A549 (cell line): ENCODE measurements at regions not wholly inside any gene's neighbourhood (a gene's known extent, or its start where the extent isn't known, plus 50 kb on each side); places are given as distances from the start of the nearest gene placed in this dataset.

Experiments used
- ATAC-seq, 2 experiments: fragments of 200-7000 bp in 1 of 2; fragments of >200 bp in 1 of 2; cut with Nextera tagmentation in 1 of 2; cut with Tn5 transposase in 1 of 2; 3 replicates each; pipeline versions ENCODE4 v1.8.0 to v1.9.1; 2018 to 2020; ENCODE audit warnings: mild to moderate bottlenecking in 1 of 2, moderate library complexity in 1 of 2
- CTCF ChIA-PET: fragments of 300-600 bp; sonication (Branson Sonifier 250); formaldehyde crosslinking; extraction: SDS; loops from one replicate; lab custom pipeline; 2021; ENCODE audit warnings: antibody characterized with exemption, inconsistent platforms; lab: Yijun Ruan, JAX
- POLR2A ChIA-PET: fragments of 350-600 bp; formaldehyde crosslinking; extraction: SDS; loops from one replicate; lab custom pipeline; 2021; ENCODE audit warnings: antibody characterized with exemption, inconsistent platforms; lab: Yijun Ruan, JAX
- DNase-seq, 2 experiments: peaks; one replicate each; pipeline versions ENCODE4 v3.0.0 to v3.0.0-alpha.2; 2011 to 2016; ENCODE audit warnings: low read depth in 1 of 2, low spot score in 1 of 2
- FAIRE-seq: peaks from 2 replicates; lab custom pipeline; 2011; peaks lifted over from hg19 to GRCh38; lab: Jason Lieb, UNC
- H3K27ac ChIP-seq, 2 experiments: fragments of >200 bp; sonication (Bioruptor Twin); formaldehyde crosslinking; 3 replicates each; pipeline ENCODE4 v1.5.1; 2016 to 2017
- H3K4me1 ChIP-seq: fragments of >200 bp; sonication (Bioruptor Twin); formaldehyde crosslinking; 3 replicates; pipeline ENCODE4 v1.6.1; 2016
- H3K4me2 ChIP-seq: fragments of >200 bp; sonication (Bioruptor Twin); formaldehyde crosslinking; 3 replicates; pipeline ENCODE4 v1.6.1; 2016
- H3K4me3 ChIP-seq: fragments of >200 bp; sonication (Bioruptor Twin); formaldehyde crosslinking; 3 replicates; pipeline ENCODE4 v1.5.1; 2016
- H3K9me3 ChIP-seq: fragments of >200 bp; sonication (Bioruptor Twin); formaldehyde crosslinking; 3 replicates; pipeline ENCODE4 v1.6.1; 2016
- ATOH8 ChIP-seq: fragments of 250-450 bp; sonication (Bioruptor Pico); IDR thresholded peaks from 2 replicates; pipeline ENCODE4 v1.5.0; 2020; ENCODE audit warnings: low read depth, mild to moderate bottlenecking, moderate library complexity
- CBX2 ChIP-seq: fragments of 200-600 bp; sonication (generic); IDR thresholded peaks from 2 replicates; pipeline ENCODE4 v1.6.1; 2016; ENCODE audit warnings: low read depth, mild to moderate bottlenecking, borderline replicate concordance
- CHD2 ChIP-seq: fragments of 150-350 bp; IDR thresholded peaks from 2 replicates; pipeline ENCODE4 v1.6.1; 2014; ENCODE audit warnings: low read length; ENCODE audit not compliant: partially characterized antibody
- EP300 ChIP-seq, 2 experiments: fragments of >200 bp; sonication (Bioruptor Twin); formaldehyde crosslinking; IDR thresholded peaks; 2 replicates in 1 of 2; 3 replicates in 1 of 2; pipeline ENCODE4 v1.6.1; 2016 to 2017
- FOSB ChIP-seq: fragments of 250-450 bp; sonication (Bioruptor Pico); IDR thresholded peaks from 2 replicates; pipeline ENCODE4 v1.5.0; 2020; ENCODE audit warnings: mild to moderate bottlenecking, moderate library complexity
- HDAC2 ChIP-seq: fragments of 200-600 bp; sonication (generic); IDR thresholded peaks from 2 replicates; pipeline ENCODE4 v1.6.1; 2016
- HEYL ChIP-seq: fragments of 250-450 bp; sonication (Bioruptor Pico); IDR thresholded peaks from 2 replicates; pipeline ENCODE4 v1.8.0; 2021; ENCODE audit warnings: mild to moderate bottlenecking, moderate library complexity
- HOXA7 ChIP-seq: fragments of 250-450 bp; sonication (Bioruptor Pico); IDR thresholded peaks from 2 replicates; pipeline ENCODE4 v1.5.0; 2020; ENCODE audit warnings: mild to moderate bottlenecking, moderate library complexity
- HOXB13 ChIP-seq: fragments of 250-450 bp; sonication (Bioruptor Pico); IDR thresholded peaks from 2 replicates; pipeline ENCODE4 v1.5.0; 2020; ENCODE audit warnings: low read depth, mild to moderate bottlenecking, moderate library complexity
- MAX ChIP-seq: IDR thresholded peaks from 2 replicates; pipeline ENCODE4 v1.6.1; 2012
- MYC ChIP-seq: IDR thresholded peaks from 2 replicates; pipeline ENCODE4 v1.6.1; 2012; ENCODE audit warnings: mild to moderate bottlenecking, inconsistent platforms, low read length, improper control_type of control experiment, borderline replicate concordance
- NFE2L2 ChIP-seq: fragments of 150-350 bp; conservative IDR thresholded peaks from 2 replicates; pipeline ENCODE4 v1.6.1; 2014; ENCODE audit warnings: low read length
- NPAS2 ChIP-seq: fragments of 250-450 bp; sonication (Bioruptor Pico); IDR thresholded peaks from 2 replicates; pipeline ENCODE4 v1.8.0; 2022; ENCODE audit warnings: mild to moderate bottlenecking, moderate library complexity, borderline replicate concordance
- NR3C1 ChIP-seq: fragments of >200 bp; sonication (Bioruptor Twin); formaldehyde crosslinking; IDR thresholded peaks from 3 replicates; pipeline ENCODE4 v1.6.1; 2017
- RAD21 ChIP-seq, 2 experiments: fragments of >200 bp in 1 of 2; sonication (Bioruptor Twin) in 1 of 2; formaldehyde crosslinking in 1 of 2; IDR thresholded peaks in 1 of 2; conservative IDR thresholded peaks in 1 of 2; 2 replicates in 1 of 2; 3 replicates in 1 of 2; pipeline ENCODE4 v1.6.1; 2012 to 2018; ENCODE audit warnings: inconsistent platforms in 1 of 2
- RFX5 ChIP-seq: fragments of 450-650 bp; IDR thresholded peaks from 2 replicates; pipeline ENCODE4 v1.7.1; 2014; ENCODE audit warnings: antibody characterized with exemption, mild to moderate bottlenecking, moderate library complexity
- SMC3 ChIP-seq: fragments of >200 bp; sonication (Bioruptor Twin); formaldehyde crosslinking; IDR thresholded peaks from 3 replicates; pipeline ENCODE4 v1.6.1; 2018; ENCODE audit warnings: inconsistent platforms
- SREBF2 ChIP-seq: fragments of 450-650 bp; IDR thresholded peaks from 2 replicates; pipeline ENCODE4 v1.6.1; 2014; ENCODE audit warnings: mild to moderate bottlenecking, moderate library complexity
- TFCP2L1 ChIP-seq: fragments of 250-450 bp; sonication (Bioruptor Pico); IDR thresholded peaks from 2 replicates; pipeline ENCODE4 v1.5.0; 2021; ENCODE audit warnings: mild to moderate bottlenecking
- TP53 ChIP-seq: fragments of 250-450 bp; sonication (Bioruptor Pico); IDR thresholded peaks from 2 replicates; pipeline ENCODE4 v1.5.0; 2021; ENCODE audit warnings: mild to moderate bottlenecking, moderate library complexity
- ZFP36 ChIP-seq: fragments of 450-650 bp; IDR thresholded peaks from 2 replicates; pipeline ENCODE4 v1.6.1; 2014; ENCODE audit warnings: borderline replicate concordance; ENCODE audit not compliant: partially characterized antibody
- ZNF302 ChIP-seq: fragments of 250-450 bp; sonication (Bioruptor Pico); IDR thresholded peaks from 2 replicates; pipeline ENCODE4 v1.9.0; 2021; ENCODE audit warnings: inconsistent platforms, mild to moderate bottlenecking, moderate library complexity
- ZSCAN20 ChIP-seq: fragments of 250-450 bp; sonication (Bioruptor Pico); IDR thresholded peaks from 2 replicates; pipeline ENCODE4 v1.8.0; 2022; ENCODE audit warnings: mild to moderate bottlenecking, moderate library complexity
- WGBS: methylation state at CpG from one replicate; pipeline ENCODE4 v1.1.6; 2017; ENCODE audit errors: missing lambda C conversion rate; 5-methylcytosine and 5-hydroxymethylcytosine counted together
- TF ChIP-seq, protein P1 (sequence below): fragments of 250-450 bp; sonication (Bioruptor Pico); IDR thresholded peaks from 2 replicates; pipeline ENCODE4 v1.5.0; 2021; ENCODE audit warnings: mild to moderate bottlenecking, moderate library complexity, borderline replicate concordance

- Histone ChIP-seq H3K4me3 (no peak overlapping the region), H3K27ac (no peak overlapping the region), H3K4me2 (no peak overlapping the region), H3K9me3 (no peaks in the 10 kb centered on the region), H3K4me1 (no peaks in the 10 kb centered on the region)
- WGBS, result 86% methylated on average over 2 of the region's 2 CpGs
- DNase-seq (no peak), FAIRE-seq (peak; percentile 73), ATAC-seq (no peak)
- ChIA-PET POLR2A (no interaction called here), CTCF (interaction anchor here (2.1 kb wide), 1 partner anchor 99 kb away, joined by 4 read pairs; no protein-coding TSS in a partner anchor)
- no peak for TF ChIP-seq ZNF302 (CRISPR knock-in tag)
- TF ChIP-seq NPAS2 (CRISPR knock-in tag), result no peak
- TF ChIP-seq NFE2L2, result no peak
- TF ChIP-seq CHD2, result no peak
- TF ChIP-seq SREBF2, result no peak
- TF ChIP-seq, protein P1, sequence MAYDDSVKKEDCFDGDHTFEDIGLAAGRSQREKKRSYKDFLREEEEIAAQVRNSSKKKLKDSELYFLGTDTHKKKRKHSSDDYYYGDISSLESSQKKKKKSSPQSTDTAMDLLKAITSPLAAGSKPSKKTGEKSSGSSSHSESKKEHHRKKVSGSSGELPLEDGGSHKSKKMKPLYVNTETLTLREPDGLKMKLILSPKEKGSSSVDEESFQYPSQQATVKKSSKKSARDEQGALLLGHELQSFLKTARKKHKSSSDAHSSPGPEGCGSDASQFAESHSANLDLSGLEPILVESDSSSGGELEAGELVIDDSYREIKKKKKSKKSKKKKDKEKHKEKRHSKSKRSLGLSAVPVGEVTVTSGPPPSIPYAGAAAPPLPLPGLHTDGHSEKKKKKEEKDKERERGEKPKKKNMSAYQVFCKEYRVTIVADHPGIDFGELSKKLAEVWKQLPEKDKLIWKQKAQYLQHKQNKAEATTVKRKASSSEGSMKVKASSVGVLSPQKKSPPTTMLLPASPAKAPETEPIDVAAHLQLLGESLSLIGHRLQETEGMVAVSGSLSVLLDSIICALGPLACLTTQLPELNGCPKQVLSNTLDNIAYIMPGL (CRISPR knock-in tag), result no peak
- no peak for TF ChIP-seq MYC
- TF ChIP-seq TP53 (CRISPR knock-in tag), result no peak
- TF ChIP-seq HOXA7 (CRISPR knock-in tag), result no peak
- no peak for TF ChIP-seq TFCP2L1
- no peak for TF ChIP-seq ZFP36
- no peak for TF ChIP-seq CBX2
- no peak for TF ChIP-seq HDAC2
- TF ChIP-seq HOXB13 (CRISPR knock-in tag), result no peak
- no peak for TF ChIP-seq SMC3
- no peak for TF ChIP-seq HEYL (CRISPR knock-in tag)
- TF ChIP-seq RFX5, result no peak
- no peak for TF ChIP-seq NR3C1
Measured at GRCh38 chr11:70853770-70854108, 398.6 kb downstream of the SHANK2 start.

- CTCF ChIA-PET, result interaction anchor here (0.6 kb wide), 1 partner anchor 49 kb away, joined by 3 read pairs; no protein-coding TSS in a partner anchor
Measured at GRCh38 chr11:70854201-70854600, 398.2 kb downstream of the SHANK2 start.

More at GRCh38 chr11:70854201-70854600, 398.2 kb downstream of the SHANK2 start:
- Histone ChIP-seq H3K27ac (no peak overlapping the region), H3K4me3 (no peak overlapping the region), H3K4me1 (no peaks in the 10 kb centered on the region), H3K9me3 (no peaks in the 10 kb centered on the region), H3K4me2 (no peak overlapping the region)
- WGBS, result 96% methylated on average over 3 of the region's 3 CpGs
- ATAC-seq, result no peak
- DNase-seq, result no peak
- no peak for FAIRE-seq
- no peak for TF ChIP-seq MAX
- TF ChIP-seq HEYL (CRISPR knock-in tag), result no peak
- no peak for TF ChIP-seq RAD21 (conservative IDR thresholded peaks at IDR 0.05 in 1 of 2, IDR thresholded peaks at IDR 0.05 in 1 of 2)
- no peak for TF ChIP-seq EP300 (IDR thresholded peaks at IDR 0.05)
- TF ChIP-seq FOSB, result no peak
- TF ChIP-seq ATOH8, result no peak
- TF ChIP-seq ZSCAN20, result no peak
- no peak for TF ChIP-seq TFCP2L1
- POLR2A ChIA-PET, result no interaction called here
